ENCODE measurements at regions not wholly inside any gene's neighbourhood (a gene's known extent, or its start where the extent isn't known, plus 50 kb on each side); places are given as distances from the start of the nearest gene placed in this dataset.

DNA sequence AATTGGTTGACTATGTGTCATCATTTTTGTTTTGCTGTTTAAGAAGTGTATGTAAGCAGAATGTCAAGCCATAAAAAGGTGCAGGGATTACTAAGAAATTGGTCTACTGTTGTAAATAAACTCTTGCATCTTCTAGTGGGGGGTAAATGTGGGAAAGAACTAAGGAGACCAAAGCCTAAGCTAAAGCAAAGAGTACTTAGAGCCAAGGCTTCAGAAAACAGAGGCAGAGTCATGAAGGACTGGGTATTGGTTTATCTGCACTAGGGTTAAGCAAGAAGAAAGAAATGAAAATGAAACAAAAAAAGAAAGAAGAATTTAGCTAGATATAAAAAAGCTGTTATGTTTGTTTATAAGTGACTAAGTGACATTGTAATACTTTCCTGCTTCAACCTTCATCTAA lies 628.1 kb downstream of the METTL15 start:
- H3K36me3 Mint-ChIP-seq (ENCODE audit: low read depth): no peaks in the 10 kb centered on the region
- H3K27ac Mint-ChIP-seq (ENCODE audit: unreplicated experiment): no peak overlapping the region
- H3K9me3 Mint-ChIP-seq (ENCODE audit: low read depth): peaks cover 4% of the 10 kb centered on the region
- no peak for DNase-seq (ENCODE audit: low spot score)
- no peaks in the 10 kb centered on the region for H3K4me1 Mint-ChIP-seq (ENCODE audit: low read depth)
- TF ChIP-seq, protein P1, sequence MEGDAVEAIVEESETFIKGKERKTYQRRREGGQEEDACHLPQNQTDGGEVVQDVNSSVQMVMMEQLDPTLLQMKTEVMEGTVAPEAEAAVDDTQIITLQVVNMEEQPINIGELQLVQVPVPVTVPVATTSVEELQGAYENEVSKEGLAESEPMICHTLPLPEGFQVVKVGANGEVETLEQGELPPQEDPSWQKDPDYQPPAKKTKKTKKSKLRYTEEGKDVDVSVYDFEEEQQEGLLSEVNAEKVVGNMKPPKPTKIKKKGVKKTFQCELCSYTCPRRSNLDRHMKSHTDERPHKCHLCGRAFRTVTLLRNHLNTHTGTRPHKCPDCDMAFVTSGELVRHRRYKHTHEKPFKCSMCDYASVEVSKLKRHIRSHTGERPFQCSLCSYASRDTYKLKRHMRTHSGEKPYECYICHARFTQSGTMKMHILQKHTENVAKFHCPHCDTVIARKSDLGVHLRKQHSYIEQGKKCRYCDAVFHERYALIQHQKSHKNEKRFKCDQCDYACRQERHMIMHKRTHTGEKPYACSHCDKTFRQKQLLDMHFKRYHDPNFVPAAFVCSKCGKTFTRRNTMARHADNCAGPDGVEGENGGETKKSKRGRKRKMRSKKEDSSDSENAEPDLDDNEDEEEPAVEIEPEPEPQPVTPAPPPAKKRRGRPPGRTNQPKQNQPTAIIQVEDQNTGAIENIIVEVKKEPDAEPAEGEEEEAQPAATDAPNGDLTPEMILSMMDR (IDR thresholded peaks at IDR 0.05): no peak
- no peaks in the 10 kb centered on the region for H3K27me3 Mint-ChIP-seq (ENCODE audit: low read depth)
- H3K4me3 Mint-ChIP-seq (ENCODE audit: unreplicated experiment): no peak overlapping the region

- TF ChIP-seq, protein P1 (IDR thresholded peaks at IDR 0.05): no peak
- Mint-ChIP-seq H3K27me3 (ENCODE audit: low read depth) (no peaks in the 10 kb centered on the region), H3K9me3 (ENCODE audit: low read depth) (peaks cover 4% of the 10 kb centered on the region), H3K4me1 (ENCODE audit: low read depth) (no peaks in the 10 kb centered on the region), H3K27ac (ENCODE audit: unreplicated experiment) (no peak overlapping the region), H3K4me3 (ENCODE audit: unreplicated experiment) (no peak overlapping the region), H3K36me3 (ENCODE audit: low read depth) (no peaks in the 10 kb centered on the region)
- no peak for DNase-seq (ENCODE audit: low spot score)
These were observed 627.3 kb downstream of the METTL15 start for GRCh38 chr11:28735511-28735910.

- H3K4me3 Mint-ChIP-seq (ENCODE audit: unreplicated experiment): no peak overlapping the region
- no peaks in the 10 kb centered on the region for H3K36me3 Mint-ChIP-seq (ENCODE audit: low read depth)
- peaks cover 4% of the 10 kb centered on the region for H3K9me3 Mint-ChIP-seq (ENCODE audit: low read depth)
These were observed 622.7 kb downstream of the METTL15 start for GRCh38 chr11:28730889-28731288.

GRCh38 chr11:28730336-28730735 lies 622.1 kb downstream of the METTL15 start:
- TF ChIP-seq, protein P1 (IDR thresholded peaks at IDR 0.05): no peak
- Mint-ChIP-seq H3K27ac (ENCODE audit: unreplicated experiment) (no peak overlapping the region), H3K27me3 (ENCODE audit: low read depth) (no peaks in the 10 kb centered on the region), H3K9me3 (ENCODE audit: low read depth) (peaks cover 4% of the 10 kb centered on the region), H3K4me3 (ENCODE audit: unreplicated experiment) (no peak overlapping the region), H3K36me3 (ENCODE audit: low read depth) (no peaks in the 10 kb centered on the region), H3K4me1 (ENCODE audit: low read depth) (no peaks in the 10 kb centered on the region)
- no peak for DNase-seq (ENCODE audit: low spot score)

More at GRCh38 chr11:28730889-28731288, 622.7 kb downstream of the METTL15 start:
- Mint-ChIP-seq H3K4me1 (ENCODE audit: low read depth) (no peaks in the 10 kb centered on the region), H3K27me3 (ENCODE audit: low read depth) (no peaks in the 10 kb centered on the region), H3K27ac (ENCODE audit: unreplicated experiment) (no peak overlapping the region)
- no peak for DNase-seq (ENCODE audit: low spot score)
- TF ChIP-seq, protein P1 (IDR thresholded peaks at IDR 0.05): no peak

GRCh38 chr11:28729339-28729738 lies 621.2 kb downstream of the METTL15 start:
- TF ChIP-seq, protein P1 (IDR thresholded peaks at IDR 0.05): no peak
- DNase-seq (ENCODE audit: low spot score): peak; percentile 65
- no peaks in the 10 kb centered on the region for H3K4me1 Mint-ChIP-seq (ENCODE audit: low read depth)
- H3K27ac Mint-ChIP-seq (ENCODE audit: unreplicated experiment): no peak overlapping the region
- H3K4me3 Mint-ChIP-seq (ENCODE audit: unreplicated experiment): no peak overlapping the region
- H3K36me3 Mint-ChIP-seq (ENCODE audit: low read depth): no peaks in the 10 kb centered on the region
- peaks cover 4% of the 10 kb centered on the region for H3K9me3 Mint-ChIP-seq (ENCODE audit: low read depth)
- H3K27me3 Mint-ChIP-seq (ENCODE audit: low read depth): no peaks in the 10 kb centered on the region

All from chondrocyte (in vitro differentiated cells).